EL (cell line): ENCODE measurements at regions not wholly inside any gene's neighbourhood (a gene's known extent, or its start where the extent isn't known, plus 50 kb on each side); places are given as distances from the start of the nearest gene placed in this dataset.
"Not testable (repeated sequence)": the region's sequence is repeated elsewhere in the genome, so short reads cannot be mapped to it uniquely, and the experiment has no call there.

Experiments used
- DNase-seq: peaks from one replicate; pipeline ENCODE4 v3.0.0-alpha.2; 2016

DNA sequence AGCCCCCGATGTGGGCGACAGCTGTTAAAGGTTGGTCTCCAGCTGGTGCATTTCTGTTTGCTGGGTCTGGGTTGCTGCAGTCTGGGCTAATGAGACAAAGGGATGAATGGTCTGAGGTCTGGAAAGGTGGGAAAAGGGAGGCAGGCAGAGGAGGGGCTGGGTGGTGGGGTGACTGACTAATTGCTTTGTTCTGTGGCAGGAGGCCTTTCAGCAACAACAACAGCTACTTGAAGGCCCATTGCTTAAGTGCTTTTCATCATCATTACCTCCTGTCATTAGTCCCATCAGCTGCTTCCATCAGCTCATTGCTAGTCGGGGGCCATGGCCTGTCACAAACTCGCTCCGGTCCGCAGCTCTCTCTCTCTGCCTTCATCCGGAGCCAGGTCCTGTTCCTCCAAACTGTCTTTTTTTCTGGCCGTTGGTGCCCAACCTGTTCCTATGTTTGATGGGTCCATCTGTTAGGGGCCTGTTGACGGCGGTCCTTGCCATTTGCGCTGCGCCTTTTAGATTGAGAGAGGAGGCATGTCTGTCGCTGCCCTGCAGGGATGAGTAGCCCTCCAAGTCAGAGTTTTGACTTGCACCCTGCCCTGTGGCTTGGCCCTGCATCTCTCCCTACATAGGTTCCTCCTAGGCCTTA is 105.6 kb upstream of the PLXNA2 start:
- no peak for DNase-seq

DNA sequence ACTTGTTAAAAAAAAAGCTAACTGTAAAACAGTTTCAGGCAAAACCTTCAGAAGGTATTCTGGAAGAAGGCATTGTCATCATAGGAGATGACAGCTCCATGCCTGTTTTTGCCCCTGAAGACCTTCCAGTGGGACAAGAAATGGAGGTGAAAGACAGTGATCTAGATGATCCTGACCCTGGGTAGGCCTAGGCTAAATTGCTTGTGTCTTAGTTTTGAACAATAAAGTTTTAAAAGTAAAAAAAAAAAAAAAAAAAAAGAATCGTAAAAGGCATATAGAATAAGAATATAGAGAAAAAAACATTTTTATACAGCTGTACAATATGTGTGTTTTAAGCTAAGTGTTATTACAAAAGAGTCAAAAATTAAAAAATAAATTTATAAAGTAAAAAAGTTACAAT is 106.6 kb upstream of the PLXNA2 start:
- no peak for DNase-seq

DNA sequence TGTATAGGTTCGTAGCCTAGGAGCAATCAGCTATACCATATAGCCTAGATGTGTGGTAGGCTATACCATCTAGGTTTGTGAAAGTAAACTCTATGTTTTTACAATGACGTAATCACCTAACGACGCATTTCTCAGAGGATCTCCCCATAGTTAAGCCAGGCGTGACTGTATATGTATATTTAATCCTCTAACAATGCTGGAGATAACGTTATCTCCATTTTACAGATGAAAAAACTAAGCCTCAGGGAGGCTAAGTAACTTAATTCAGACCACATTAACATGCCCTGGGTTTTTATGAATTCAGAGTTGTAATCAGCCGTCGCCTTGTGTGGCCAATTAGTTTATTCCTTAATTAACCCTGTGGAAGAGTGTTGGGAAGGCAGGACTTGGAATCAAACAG is 107.7 kb upstream of the PLXNA2 start:
- DNase-seq = no peak

DNA sequence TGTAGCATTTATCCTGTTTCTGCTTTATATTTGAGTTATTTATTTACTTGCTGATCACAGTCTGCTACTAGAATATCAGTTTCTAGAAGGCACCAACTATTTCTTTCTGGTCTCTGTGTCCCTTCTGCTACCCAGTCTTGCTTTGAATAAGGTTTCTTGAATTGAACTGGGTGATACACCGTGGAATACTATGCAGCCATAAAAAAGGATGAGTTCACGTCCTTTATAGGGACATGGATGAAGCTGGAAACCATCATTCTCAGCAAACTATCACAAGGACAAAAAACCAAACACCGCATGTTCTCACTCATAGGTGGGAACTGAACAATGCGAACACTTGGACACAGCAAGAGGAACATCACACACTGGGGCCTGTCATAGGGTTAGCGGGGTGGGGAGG is 109.6 kb upstream of the PLXNA2 start:
- DNase-seq = not testable (repeated sequence)

DNA sequence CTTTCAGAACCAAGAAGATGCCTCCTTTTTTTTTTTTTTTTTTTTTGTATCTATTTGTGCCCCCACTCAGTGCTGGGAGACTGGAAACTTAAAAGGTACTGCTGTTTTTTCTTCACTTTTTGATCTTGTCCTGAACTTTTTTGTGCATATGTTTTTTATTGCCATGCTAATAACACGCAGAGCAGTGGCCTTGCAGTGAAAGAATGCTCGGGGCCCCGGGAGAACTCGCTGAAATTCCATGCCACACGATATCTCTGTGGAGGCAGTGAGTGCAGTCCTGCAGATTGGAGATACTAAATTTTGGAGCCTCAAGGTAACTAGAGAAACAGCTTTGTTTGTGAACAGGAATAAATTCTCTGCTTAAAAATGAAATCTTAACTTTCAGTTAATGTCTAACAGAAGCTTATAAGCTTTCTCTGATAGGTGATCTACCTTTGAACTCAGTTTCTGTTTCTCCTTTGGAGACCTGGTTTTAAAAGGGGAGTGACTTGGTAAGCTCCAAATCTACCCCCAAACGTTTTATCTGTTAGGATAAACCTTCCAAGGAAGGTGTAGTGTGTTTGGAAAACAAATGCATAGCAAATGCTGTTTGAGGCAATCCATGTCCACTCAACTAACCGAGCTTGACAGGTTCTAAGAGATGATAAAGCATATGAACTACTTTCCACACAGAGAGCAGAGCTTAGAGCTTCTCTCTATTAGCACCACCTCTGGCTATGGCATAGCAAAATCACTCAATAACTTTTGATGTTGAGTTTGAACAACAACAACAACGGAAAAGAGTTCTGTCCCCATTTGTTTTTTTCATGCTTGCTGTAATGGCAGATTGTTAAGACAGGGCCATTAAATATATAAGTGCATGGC is 113.7 kb upstream of the PLXNA2 start:
- DNase-seq = no peak

DNA sequence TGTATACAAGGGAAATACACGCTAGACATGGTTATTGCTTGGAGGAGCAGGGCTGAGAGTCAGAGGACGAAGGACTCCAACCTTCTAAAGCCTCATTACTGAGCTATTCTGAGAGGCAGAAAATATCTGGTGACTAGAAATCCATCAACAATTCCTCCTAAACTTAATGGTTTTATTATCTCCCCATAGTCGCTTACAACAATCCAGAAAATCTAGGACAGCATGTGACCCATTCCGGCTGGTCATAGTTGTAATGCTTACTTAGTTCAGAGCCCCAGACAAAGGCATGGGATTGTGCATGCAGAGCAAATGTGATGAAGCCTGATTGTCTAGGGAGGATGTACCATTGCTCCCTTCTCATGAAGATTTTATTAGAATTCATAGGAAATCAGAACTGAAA is 114.5 kb upstream of the PLXNA2 start:
- DNase-seq = no peak

DNA sequence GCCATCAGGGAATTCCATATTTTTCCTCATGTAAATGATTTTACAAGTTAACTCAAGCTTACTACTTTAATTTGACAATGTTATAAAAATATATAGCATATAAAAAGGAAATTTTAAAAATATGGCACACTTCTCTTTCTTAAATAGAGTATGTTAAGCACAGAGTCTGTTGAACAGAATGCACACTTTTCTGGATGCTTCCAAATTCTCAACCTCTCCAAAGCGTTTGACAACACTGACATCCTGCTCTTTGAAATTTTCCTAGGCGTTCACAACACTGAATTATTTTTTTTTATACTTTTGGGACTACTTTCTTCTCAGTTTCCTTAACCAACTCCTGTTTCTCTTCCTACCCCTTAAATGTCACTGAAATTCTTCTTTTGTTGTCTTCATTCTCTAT is 117.8 kb upstream of the PLXNA2 start:
- no peak for DNase-seq

DNA sequence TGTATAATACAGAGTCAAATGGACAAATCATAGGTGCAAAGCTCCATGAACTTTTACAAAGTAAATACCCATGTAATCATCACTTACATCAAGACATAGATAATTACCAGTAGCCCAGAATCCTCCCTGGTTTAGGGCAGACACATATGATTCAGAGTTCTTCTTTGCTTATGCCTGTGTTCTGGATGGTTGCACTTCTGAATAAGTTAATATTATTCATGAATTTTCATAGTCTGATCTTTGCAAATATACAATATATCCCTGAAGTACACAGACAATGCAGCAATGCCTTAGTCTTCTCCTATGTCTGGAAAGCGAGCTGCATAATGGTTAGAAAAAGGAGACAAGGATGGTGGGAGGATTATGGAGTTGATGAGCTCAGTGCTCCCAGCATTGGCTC is 122.4 kb upstream of the PLXNA2 start:
- no peak for DNase-seq

DNA sequence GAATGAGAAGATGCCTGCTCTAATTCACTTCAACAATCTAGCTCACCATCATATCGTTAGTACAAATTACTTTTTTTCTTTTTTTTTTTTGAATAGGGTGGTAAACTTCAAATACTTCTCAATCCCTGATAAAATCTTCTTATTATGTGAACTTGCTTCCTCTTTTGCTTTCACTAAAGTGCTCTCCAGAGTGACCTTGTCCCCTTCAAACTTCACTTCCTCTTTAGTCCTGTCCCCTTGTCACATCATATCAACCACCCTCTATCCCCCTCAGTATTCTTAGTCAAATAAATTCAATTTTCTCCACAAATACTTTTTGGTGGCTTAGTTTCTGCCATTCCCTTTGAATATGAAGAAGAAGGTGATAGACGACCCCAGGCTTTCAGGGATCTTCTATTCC is 124.9 kb upstream of the PLXNA2 start:
- no peak for DNase-seq

DNA sequence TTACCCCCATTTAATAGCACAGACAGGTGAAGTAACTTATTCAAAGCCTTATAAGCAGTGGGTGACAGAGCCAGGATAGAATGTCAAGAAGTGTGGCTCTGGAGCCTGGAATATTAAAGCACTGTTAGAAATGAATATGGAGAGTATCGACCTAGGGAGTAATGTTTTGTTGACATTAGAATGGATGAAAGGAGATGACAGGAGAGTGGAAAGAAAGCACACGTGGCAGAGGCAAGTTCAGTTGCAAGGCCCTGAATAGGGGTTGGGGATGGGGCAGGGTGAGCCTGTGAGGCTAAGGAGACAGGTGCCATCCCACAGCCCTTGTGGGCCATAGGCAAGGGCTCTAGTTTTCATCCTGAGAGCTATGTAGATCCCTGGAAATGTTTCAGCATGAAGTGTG is 125.5 kb upstream of the PLXNA2 start:
- no peak for DNase-seq

DNA sequence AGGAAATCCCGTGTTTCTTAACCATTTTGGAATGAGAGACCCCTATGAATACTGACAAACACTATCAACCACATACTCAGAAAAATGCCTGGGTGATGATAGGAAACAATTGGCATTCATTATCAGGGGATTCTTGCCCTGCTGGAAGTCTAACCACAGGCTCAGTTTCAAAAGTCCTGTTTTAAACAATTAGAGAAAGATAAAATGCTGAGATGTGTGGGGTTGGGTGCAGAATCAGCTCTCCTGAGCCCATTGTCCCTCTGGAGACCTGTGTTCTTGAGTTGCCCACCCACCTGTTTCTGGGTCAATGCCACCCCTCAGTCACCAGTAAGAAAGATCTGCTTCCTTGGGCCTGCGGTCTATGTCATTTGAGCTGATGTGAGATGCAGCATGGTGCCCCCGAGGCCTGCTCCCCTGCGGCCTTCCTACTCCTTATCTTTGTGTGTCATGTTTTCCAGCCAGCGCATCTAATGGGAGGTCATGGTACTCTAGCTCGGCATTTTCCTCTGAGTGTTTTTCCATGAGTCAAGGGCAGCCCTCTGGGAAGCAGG is 130.3 kb upstream of the PLXNA2 start:
- DNase-seq = peak; percentile 35

DNA sequence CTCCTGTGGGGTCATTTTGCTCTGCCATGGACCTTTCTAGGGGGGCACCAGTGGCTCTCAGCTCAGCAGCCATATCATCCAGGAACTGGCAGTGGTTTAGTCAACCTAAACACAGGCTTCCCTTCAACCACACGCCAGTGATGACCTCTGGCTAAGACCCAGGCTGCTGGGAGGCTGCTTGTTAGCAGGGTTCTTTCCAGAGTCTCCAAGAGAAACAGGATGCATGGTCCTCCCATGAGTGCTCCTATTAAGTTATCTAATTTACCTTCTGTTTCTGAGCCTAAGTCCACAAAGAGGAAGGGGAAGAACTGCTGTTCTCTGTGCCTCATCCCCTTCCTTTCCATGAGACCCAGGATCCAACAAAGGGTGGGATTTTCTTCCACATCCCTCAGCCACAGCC is 137.3 kb upstream of the PLXNA2 start:
- DNase-seq = no peak

DNA sequence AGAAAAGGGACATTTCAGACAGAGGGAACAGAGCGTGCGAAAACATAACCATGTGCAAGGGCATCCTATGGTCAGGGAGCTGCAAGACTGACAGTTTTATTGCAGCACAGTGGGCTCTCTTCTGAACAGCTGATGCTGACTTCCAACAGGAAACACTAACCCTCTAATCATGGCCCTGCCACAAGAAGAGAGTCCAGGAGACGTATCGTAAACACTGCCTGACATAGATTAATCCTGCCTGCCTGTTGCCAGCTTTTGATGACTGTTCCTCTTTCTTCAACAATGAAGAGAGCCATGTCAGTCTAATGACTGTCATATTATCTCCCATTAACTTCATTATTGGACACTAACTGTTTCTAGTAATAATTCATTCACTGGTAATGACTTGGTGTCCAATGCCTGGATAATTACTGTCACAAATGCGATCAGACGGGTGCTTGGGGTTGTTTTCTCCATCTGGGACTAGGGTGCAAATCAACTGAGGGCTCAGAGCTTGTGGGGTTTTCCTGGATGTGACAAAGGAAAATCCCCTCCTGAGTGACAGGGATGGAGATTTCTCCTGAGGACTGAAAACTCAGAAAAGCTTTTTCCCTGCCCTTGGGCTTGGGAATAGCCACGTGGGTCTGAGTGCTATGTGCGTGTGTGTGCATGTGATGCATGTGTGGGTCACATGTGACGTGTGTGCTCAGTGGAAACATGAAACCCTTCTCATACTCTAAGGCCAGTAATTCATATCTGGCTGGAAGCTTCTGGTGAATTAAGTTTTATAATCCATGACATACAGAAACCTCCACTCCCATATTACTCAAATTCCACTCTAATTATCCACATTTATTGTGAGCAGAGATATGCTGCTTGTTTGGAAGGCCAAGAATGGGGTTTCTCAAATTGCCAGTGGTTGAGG is 144.0 kb upstream of the PLXNA2 start:
- DNase-seq = no peak

DNA sequence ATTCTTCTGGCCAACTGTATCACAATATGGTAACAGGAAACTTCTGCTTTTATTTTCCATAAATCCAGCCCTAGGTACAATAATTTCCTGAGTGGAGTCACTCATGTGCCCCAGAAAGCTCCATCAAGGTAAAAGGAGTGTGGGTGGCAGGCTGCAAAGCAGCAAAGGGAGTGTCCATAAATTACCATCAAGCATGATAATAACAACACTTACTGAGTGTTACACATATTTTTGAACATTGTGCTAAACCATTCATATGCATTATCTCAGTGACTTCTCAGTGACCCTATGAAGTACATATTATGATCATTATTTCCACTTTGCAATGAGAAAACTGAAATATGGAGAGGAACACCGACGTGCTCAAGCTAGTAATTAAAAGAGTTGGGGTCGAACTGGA is 149.2 kb upstream of the PLXNA2 start:
- DNase-seq = no peak

DNA sequence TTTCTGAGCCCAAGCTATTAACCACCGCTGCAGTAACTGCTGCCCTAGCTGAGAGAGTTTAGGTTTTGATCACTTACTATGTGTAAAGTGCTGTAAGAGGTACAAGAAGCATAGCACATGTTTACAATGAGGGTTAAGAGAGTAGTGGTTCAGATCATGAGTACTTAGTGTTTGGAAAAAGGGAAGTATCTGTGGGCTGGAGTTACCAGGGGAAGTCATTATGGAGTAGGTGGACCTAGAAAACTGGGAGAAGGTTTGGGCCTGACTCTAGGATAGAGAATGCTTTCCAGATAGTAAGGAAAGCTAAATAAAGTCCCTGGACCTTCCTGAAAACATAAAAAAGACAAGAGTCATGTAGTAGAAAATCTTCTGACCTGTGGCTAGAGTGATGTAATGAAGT is 149.6 kb upstream of the PLXNA2 start:
- DNase-seq = no peak

DNA sequence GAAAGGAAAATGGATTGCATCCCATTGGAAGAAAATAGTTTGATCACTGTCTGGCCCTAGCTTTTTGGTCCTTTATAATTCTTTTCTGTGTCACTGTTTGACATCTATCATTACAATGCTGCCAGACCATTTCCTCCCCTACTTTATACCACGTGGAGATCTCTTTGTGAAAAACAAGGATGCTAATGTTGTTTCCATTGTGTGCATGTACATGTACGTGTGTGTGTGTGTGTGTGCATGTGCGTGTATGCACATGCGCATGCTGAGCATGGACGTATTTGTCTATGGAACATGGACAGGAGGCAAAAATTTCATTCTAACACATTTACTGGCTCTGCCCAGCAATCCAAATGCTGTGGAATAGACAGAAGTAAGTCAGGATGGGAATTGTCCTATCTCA is 153.1 kb upstream of the PLXNA2 start:
- DNase-seq = no peak

DNA sequence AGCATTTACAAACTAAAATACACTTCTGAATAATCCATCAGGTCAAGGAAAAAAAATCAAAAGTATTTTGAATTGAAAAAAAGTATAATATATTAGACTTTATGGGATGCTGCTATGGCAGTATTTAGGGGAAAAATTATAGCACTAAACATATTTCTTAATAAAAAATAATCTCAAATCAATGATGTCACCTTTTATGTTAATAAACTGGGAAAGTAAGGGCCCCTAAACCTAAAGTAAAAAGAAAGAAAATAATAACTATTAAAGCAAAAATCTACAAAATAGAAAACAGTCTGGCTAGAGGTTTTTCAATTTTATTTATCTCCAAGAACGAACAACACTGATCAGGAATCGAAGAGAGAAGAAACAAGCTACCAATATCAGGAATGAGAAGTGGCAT is 160.8 kb upstream of the PLXNA2 start:
- no peak for DNase-seq

DNA sequence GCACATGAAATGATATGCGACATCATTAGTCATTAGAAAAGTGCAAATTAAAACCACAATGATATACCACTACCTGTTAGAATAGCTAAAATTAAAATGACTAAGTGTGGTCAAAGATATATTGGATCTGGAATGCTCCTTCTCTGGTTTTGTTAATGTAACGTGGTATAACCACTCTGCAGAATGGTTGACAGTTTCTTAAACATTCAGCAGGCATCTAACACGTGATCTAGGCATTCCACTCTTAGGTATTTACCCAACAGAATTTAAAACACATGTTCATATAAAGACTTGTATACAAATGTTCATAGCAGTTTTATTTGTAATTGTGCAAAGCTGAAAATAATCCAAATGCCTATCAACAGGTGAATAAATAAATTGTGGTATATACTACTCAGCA is 165.0 kb upstream of the PLXNA2 start:
- DNase-seq = peak; percentile 3

DNA sequence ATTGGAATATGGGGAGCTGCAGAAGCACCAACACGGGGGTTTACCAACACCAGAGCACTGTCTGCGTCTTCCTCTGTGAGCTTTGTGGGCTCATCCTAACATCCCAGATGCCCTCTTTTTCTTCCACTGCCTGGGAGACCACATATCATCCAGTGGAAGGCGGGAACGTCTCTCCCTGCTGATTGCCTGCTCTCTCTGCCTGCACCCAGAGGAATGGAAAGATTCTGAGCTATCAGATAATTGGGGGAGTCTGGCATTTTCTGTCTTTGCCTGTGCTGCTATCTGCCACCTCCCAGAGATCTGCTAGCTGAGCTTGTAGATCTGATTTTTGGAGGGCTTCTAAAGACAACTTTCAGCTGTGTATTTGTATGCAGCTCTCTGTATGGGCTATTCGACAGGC is 166.2 kb upstream of the PLXNA2 start:
- DNase-seq = no peak

DNA sequence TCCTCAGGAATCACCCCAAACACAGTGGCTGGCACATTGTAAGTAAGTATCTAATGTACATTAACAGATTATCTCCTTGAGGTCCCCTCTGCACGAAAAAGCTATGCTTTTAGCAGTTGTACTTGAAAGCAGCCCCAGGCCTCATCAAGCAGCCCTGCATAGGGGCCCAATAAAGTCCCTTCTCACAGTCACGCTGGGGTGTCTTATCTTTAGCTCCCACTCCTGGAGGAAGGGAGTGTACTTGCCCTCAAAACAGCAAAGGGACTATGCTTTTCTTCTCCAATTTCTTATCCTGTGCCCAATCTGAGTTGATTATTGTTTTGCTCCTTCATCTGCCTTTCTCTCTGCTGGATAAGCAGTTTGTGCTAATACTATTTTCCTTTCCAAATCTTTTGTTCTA is 168.8 kb upstream of the PLXNA2 start:
- no peak for DNase-seq

DNA sequence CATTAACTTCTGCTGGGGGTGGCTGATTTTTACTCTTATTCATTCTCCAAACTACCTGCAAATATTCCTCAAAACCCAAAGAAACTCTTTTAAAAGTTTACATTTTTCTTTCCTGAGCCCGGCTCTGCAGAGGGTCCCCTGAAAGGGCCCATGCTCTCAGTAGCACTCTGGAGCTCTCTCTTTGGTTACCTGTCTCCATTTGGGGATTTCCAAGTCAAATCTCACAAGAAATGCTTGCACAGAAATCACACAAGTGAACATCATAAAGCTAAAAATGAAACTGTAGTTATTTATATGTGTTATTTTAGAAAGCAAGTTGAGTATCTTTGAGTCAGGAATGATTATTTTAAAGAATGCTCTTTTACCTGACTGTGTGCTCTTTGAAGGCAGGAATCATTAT is 174.5 kb upstream of the PLXNA2 start:
- DNase-seq = no peak

DNA sequence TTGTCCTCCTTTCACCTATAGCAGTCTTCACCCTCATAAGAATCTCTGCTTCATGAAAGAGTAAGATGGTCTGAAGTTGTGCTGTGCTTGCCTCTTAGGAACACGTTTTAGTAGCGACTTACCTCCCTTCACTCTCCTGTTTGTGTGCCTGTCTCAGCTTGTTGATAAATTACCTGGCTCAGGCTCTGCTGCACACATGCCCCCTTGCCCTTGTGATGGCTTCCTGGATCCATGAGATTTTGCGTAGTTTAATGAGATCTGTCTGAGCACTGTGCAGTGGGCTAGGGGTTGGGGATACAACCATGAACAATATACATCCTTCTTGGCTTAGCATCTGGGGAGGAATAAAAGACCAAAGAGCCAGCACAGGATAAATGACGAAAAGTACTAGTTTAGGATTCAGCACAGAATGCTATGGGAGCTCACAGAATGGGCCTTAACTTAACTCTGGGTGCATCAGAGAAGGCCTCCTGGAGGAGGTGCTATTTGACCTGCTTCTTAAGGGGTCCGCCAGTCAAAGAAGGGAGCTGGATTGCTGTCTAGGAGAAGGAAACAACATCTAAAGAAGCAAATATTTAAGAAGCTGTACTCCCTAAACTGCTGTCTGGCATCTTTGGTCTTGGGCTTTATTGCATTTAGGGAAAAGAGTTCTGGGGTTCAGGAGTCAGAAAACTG is 175.7 kb upstream of the PLXNA2 start:
- DNase-seq = no peak

DNA sequence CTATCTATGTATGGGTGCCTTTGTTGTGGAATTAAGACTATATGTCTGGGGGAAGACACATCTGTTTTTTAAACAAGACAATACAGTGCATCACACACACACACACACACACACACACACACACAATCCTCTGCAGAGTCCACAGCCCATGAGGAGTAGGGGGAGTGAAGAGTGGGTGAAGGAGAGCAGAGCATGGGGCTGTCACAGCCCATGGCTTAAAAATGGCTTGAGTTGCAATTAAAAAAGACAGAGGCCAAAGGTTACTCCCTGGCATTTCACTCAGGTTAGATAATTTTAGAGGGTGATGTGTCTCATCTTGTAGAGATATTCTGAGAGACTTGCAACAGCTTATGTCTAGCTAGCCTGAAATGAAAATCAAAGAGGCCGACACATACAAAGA is 176.5 kb upstream of the PLXNA2 start:
- no peak for DNase-seq
